BLaER1 (cell line): ENCODE measurements at regions not wholly inside any gene's neighbourhood (a gene's known extent, or its start where the extent isn't known, plus 50 kb on each side); places are given as distances from the start of the nearest gene placed in this dataset.
"Not testable (repeated sequence)": the region's sequence is repeated elsewhere in the genome, so short reads cannot be mapped to it uniquely, and the experiment has no call there.

Experiments
- H3K27ac ChIP-seq: shearing (Covaris generic); formaldehyde crosslinking; 2 replicates; pipeline ENCODE4 v1.8.1; 2022
- H3K27me3 ChIP-seq: shearing (Covaris generic); formaldehyde crosslinking; 2 replicates; pipeline ENCODE4 v1.8.1; 2022
- H3K36me3 ChIP-seq: shearing (Covaris generic); formaldehyde crosslinking; 2 replicates; pipeline ENCODE4 v1.8.1; 2022
- H3K4me1 ChIP-seq: shearing (Covaris generic); formaldehyde crosslinking; 2 replicates; pipeline ENCODE4 v1.8.1; 2022
- H3K4me2 ChIP-seq: shearing (Covaris generic); formaldehyde crosslinking; 2 replicates; pipeline ENCODE4 v1.8.1; 2022
- H3K4me3 ChIP-seq: shearing (Covaris generic); formaldehyde crosslinking; 2 replicates; pipeline ENCODE4 v1.8.1; 2022
- H3K9ac ChIP-seq: shearing (Covaris generic); formaldehyde crosslinking; 2 replicates; pipeline ENCODE4 v1.8.1; 2022
- H3K9me3 ChIP-seq: shearing (Covaris generic); formaldehyde crosslinking; 2 replicates; pipeline ENCODE4 v1.8.1; 2022
- H4K20me1 ChIP-seq: shearing (Covaris generic); formaldehyde crosslinking; 2 replicates; pipeline ENCODE4 v1.8.1; 2022
- Cebpa-rat ChIP-seq: shearing (Covaris generic); IDR thresholded peaks from 2 replicates; pipeline ENCODE4 v1.8.1; 2022

GRCh38 chr15:91632981-91633380, 220.5 kb upstream of the SLCO3A1 start:
- H3K36me3 ChIP-seq = no peaks in the 10 kb centered on the region
- H3K9me3 ChIP-seq = 0 out of 2 replicates have a peak, but pooled peaks cover 2% of the 10 kb centered on the region
- H3K9ac ChIP-seq = no peak overlapping the region
- H4K20me1 ChIP-seq = no peaks in the 10 kb centered on the region
- H3K27ac ChIP-seq = no peak overlapping the region
- H3K4me3 ChIP-seq = no peak overlapping the region
- H3K27me3 ChIP-seq = no peaks in the 10 kb centered on the region
- H3K4me1 ChIP-seq = no peaks in the 10 kb centered on the region
- H3K4me2 ChIP-seq = no peak overlapping the region
- TF ChIP-seq Cebpa-rat = no peak

- no peak overlapping the region for H3K27ac ChIP-seq
- TF ChIP-seq Cebpa-rat = no peak
- H4K20me1 ChIP-seq = no peaks in the 10 kb centered on the region
- H3K9me3 ChIP-seq = 0 out of 2 replicates have a peak, but pooled peaks cover 5% of the 10 kb centered on the region
- H3K4me2 ChIP-seq = no peak overlapping the region
- H3K4me3 ChIP-seq = no peak overlapping the region
- H3K4me1 ChIP-seq = no peaks in the 10 kb centered on the region
- no peaks in the 10 kb centered on the region for H3K36me3 ChIP-seq
- H3K9ac ChIP-seq = no peak overlapping the region
- H3K27me3 ChIP-seq = no peaks in the 10 kb centered on the region
Measured at GRCh38 chr15:91634179-91634578, 219.3 kb upstream of the SLCO3A1 start.

GRCh38 chr15:91635080-91635479, 218.4 kb upstream of the SLCO3A1 start:
- Histone ChIP-seq H3K27me3 (no peaks in the 10 kb centered on the region), H3K9ac (no peak overlapping the region), H3K4me1 (no peaks in the 10 kb centered on the region)

DNA sequence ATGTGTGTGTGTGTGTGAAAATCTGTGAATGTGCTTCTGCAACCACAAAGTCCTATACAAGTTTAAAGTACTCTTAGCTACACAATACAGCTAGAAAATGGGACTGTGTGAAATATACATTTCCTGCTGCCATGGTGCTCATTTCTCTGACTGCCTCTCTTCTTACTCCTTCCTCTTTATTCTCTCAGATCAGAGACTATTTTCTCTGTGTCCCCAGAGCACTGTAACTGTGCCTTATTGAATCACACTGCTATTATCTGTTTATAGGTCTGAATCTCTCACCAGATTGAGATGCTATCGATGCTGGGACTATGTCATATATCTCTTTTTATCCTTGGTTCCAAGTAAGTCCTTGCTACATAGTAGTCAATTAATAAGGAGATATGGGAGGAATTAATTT, 217.9 kb upstream of the SLCO3A1 start:
- Histone ChIP-seq H3K4me1 (no peaks in the 10 kb centered on the region), H3K4me3 (no peak overlapping the region), H4K20me1 (no peaks in the 10 kb centered on the region), H3K36me3 (no peaks in the 10 kb centered on the region), H3K27ac (no peak overlapping the region), H3K9ac (no peak overlapping the region), H3K27me3 (no peaks in the 10 kb centered on the region), H3K9me3 (peaks cover 13% of the 10 kb centered on the region), H3K4me2 (no peak overlapping the region)
- TF ChIP-seq Cebpa-rat = no peak

More at GRCh38 chr15:91635080-91635479, 218.4 kb upstream of the SLCO3A1 start:
- Histone ChIP-seq H3K4me3 (no peak overlapping the region), H3K36me3 (no peaks in the 10 kb centered on the region), H3K27ac (no peak overlapping the region), H3K9me3 (peaks cover 9% of the 10 kb centered on the region), H3K4me2 (no peak overlapping the region), H4K20me1 (no peaks in the 10 kb centered on the region)
- TF ChIP-seq Cebpa-rat = no peak

GRCh38 chr15:91649016-91649415, 204.5 kb upstream of the SLCO3A1 start:
- TF ChIP-seq Cebpa-rat = no peak
- Histone ChIP-seq H3K4me3 (no peak overlapping the region), H3K4me2 (no peak overlapping the region), H3K4me1 (no peaks in the 10 kb centered on the region), H3K36me3 (no peaks in the 10 kb centered on the region), H3K9ac (no peak overlapping the region), H3K27me3 (no peaks in the 10 kb centered on the region), H4K20me1 (no peaks in the 10 kb centered on the region), H3K9me3 (no peaks in the 10 kb centered on the region), H3K27ac (no peak overlapping the region)

DNA sequence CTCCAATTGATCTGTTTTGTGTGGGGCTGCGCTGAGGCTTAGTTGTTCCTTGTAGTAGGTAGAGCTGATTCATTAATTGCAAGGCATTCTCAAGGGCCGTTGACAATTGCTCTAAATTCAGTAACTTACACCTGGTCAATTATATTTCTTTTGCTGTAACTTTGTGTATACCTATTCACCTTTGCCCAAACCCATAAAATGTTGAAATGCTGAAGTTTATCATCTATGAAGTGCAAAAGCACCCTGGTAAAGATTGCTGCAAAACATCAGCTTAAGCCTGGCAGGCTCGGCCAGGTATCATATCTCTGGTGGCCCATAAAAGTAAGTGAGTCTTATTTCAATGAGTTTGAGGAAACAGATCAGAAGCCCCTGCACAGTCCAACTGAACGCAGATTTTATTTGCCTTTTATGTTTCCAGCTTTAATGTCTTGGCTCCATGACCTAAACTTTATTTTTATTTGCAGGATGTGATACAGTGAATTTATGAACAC, 203.6 kb upstream of the SLCO3A1 start:
- Histone ChIP-seq H3K36me3 (no peaks in the 10 kb centered on the region), H4K20me1 (no peaks in the 10 kb centered on the region), H3K4me2 (no peak overlapping the region), H3K9me3 (no peaks in the 10 kb centered on the region), H3K27ac (no peak overlapping the region), H3K9ac (no peak overlapping the region), H3K4me3 (no peak overlapping the region), H3K4me1 (no peaks in the 10 kb centered on the region), H3K27me3 (no peaks in the 10 kb centered on the region)
- TF ChIP-seq Cebpa-rat = no peak

- Histone ChIP-seq H4K20me1 (no peaks in the 10 kb centered on the region), H3K4me1 (no peaks in the 10 kb centered on the region), H3K36me3 (no peaks in the 10 kb centered on the region), H3K27me3 (no peaks in the 10 kb centered on the region), H3K9ac (no peak overlapping the region), H3K27ac (no peak overlapping the region), H3K4me3 (no peak overlapping the region), H3K9me3 (peaks cover 5% of the 10 kb centered on the region), H3K4me2 (no peak overlapping the region)
- no peak for TF ChIP-seq Cebpa-rat
Measured at GRCh38 chr15:91651251-91651650, 202.3 kb upstream of the SLCO3A1 start.

- Histone ChIP-seq H3K4me3 (no peak overlapping the region), H3K27ac (no peak overlapping the region), H3K9me3 (peaks cover 5% of the 10 kb centered on the region), H3K36me3 (no peaks in the 10 kb centered on the region), H3K4me2 (no peak overlapping the region), H3K27me3 (no peaks in the 10 kb centered on the region), H3K9ac (no peak overlapping the region), H4K20me1 (no peaks in the 10 kb centered on the region), H3K4me1 (no peaks in the 10 kb centered on the region)
- no peak for TF ChIP-seq Cebpa-rat
Measured at GRCh38 chr15:91652610-91653207, 200.8 kb upstream of the SLCO3A1 start.

- not testable (repeated sequence) for H3K4me2 ChIP-seq, H3K9ac ChIP-seq, H3K9me3 ChIP-seq, H3K27ac ChIP-seq, H3K4me3 ChIP-seq, H3K4me1 ChIP-seq, H3K36me3 ChIP-seq, H3K27me3 ChIP-seq, H4K20me1 ChIP-seq
Measured at GRCh38 chr15:91655563-91656290, 197.8 kb upstream of the SLCO3A1 start.

GRCh38 chr15:91660174-91660649, 193.3 kb upstream of the SLCO3A1 start:
- Histone ChIP-seq H3K4me3 (no peak overlapping the region), H3K27me3 (no peaks in the 10 kb centered on the region), H3K4me1 (no peaks in the 10 kb centered on the region), H3K9me3 (peaks cover 5% of the 10 kb centered on the region), H4K20me1 (no peaks in the 10 kb centered on the region), H3K4me2 (no peak overlapping the region), H3K9ac (no peak overlapping the region), H3K27ac (no peak overlapping the region), H3K36me3 (no peaks in the 10 kb centered on the region)
- no peak for TF ChIP-seq Cebpa-rat
